ENCODE measurements at regions not wholly inside any gene's neighbourhood (a gene's known extent, or its start where the extent isn't known, plus 50 kb on each side); places are given as distances from the start of the nearest gene placed in this dataset.

DNA sequence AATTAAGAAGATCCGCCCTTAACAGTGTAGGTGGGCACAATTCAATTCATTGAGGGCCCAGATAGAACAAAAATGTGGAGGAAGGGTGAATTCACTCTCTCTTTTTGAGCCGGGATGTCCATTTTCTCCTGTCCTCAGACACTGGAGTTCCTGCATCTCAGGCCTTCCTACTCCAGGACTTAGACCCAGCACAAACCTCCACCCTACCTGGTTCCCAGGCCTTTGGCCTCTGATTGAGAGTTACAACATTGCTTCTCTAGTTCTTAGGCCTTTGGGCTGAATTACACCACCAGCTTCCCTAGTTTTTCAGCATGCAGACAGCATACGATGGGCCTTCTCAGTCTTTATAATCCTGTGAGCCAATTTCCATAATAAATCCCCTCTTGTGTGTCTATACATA, 87.8 kb upstream of the TMEM17 start:
- TF ChIP-seq, protein P1, sequence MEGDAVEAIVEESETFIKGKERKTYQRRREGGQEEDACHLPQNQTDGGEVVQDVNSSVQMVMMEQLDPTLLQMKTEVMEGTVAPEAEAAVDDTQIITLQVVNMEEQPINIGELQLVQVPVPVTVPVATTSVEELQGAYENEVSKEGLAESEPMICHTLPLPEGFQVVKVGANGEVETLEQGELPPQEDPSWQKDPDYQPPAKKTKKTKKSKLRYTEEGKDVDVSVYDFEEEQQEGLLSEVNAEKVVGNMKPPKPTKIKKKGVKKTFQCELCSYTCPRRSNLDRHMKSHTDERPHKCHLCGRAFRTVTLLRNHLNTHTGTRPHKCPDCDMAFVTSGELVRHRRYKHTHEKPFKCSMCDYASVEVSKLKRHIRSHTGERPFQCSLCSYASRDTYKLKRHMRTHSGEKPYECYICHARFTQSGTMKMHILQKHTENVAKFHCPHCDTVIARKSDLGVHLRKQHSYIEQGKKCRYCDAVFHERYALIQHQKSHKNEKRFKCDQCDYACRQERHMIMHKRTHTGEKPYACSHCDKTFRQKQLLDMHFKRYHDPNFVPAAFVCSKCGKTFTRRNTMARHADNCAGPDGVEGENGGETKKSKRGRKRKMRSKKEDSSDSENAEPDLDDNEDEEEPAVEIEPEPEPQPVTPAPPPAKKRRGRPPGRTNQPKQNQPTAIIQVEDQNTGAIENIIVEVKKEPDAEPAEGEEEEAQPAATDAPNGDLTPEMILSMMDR (IDR thresholded peaks at IDR 0.05; ENCODE audit: extremely low read depth in 1 of 2, insufficient read depth in 1 of 2, low read depth in 1 of 2, low read length in 2 of 2): no peak
- no peak for TF ChIP-seq POLR2AphosphoS5 (IDR thresholded peaks at IDR 0.05; ENCODE audit: insufficient read depth, low read depth, low read length)
- TF ChIP-seq POLR2A (IDR thresholded peaks at IDR 0.05; ENCODE audit: low read depth, low read length): no peak
- TF ChIP-seq GATA2 (IDR thresholded peaks at IDR 0.05; ENCODE audit: insufficient read depth, insufficient read length, low read depth, low read length): no peak
- TF ChIP-seq FOS (IDR thresholded peaks at IDR 0.05; ENCODE audit: borderline replicate concordance, insufficient read depth, low read length): no peak
- TF ChIP-seq EZH2 (IDR thresholded peaks at IDR 0.05; ENCODE audit: borderline replicate concordance, low read depth, low read length, severe bottlenecking): no peak
- no peak for TF ChIP-seq MAX (IDR thresholded peaks at IDR 0.05; ENCODE audit: insufficient read depth, insufficient read length)
- TF ChIP-seq JUN (IDR thresholded peaks at IDR 0.05; ENCODE audit: borderline replicate concordance, insufficient read depth, insufficient read length, low read depth): no peak
- TF ChIP-seq MYC (IDR thresholded peaks at IDR 0.05; ENCODE audit: low read depth, low read length): no peak
